IMR-90 (cell line): ENCODE measurements at regions not wholly inside any gene's neighbourhood (a gene's known extent, or its start where the extent isn't known, plus 50 kb on each side); places are given as distances from the start of the nearest gene placed in this dataset.

Source experiments
- ATAC-seq: fragments of 200-7000 bp; cut with Tn5 transposase; 2 replicates; pipeline ENCODE4 v1.9.1; 2020; ENCODE audit warnings: low read depth, mild to moderate bottlenecking, moderate library complexity
- BruUV-seq: library from RNA; stranded (reverse); fragments of 400-500 nt; replicated peaks from 2 replicates; lab custom pipeline; 2021; lab: Mats Ljungman, UMichigan
- CTCF ChIA-PET: fragments of 300-600 bp; formaldehyde crosslinking; extraction: SDS; loops from one replicate; lab custom pipeline; 2021; ENCODE audit warnings: antibody characterized with exemption; lab: Yijun Ruan, JAX
- POLR2A ChIA-PET: fragments of 300-600 bp; sonication (Branson Sonifier 250); formaldehyde crosslinking; loops from one replicate; lab custom pipeline; 2022; ENCODE audit warnings: antibody characterized with exemption; ENCODE audit not compliant: unreplicated experiment; lab: Charles Lee
- DNase-seq: peaks from one replicate; pipeline ENCODE4 v3.0.0; 2013
- H2AFZ ChIP-seq: replicated peaks from 2 replicates; pipeline ENCODE3; 2013; ENCODE audit warnings: low read length, mild to moderate bottlenecking; ENCODE audit not compliant: poor library complexity
- H2AK5ac ChIP-seq: 2 replicates; pipeline ENCODE4 v1.6.1; 2013; ENCODE audit warnings: low read depth, low read length, inconsistent platforms
- H2AK9ac ChIP-seq: replicated peaks from 2 replicates; pipeline ENCODE3; 2013; ENCODE audit warnings: mild to moderate bottlenecking, low read depth, low read length, moderate library complexity; ENCODE audit not compliant: poor library complexity
- H2BK120ac ChIP-seq: 2 replicates; pipeline ENCODE4 v1.6.1; 2013; ENCODE audit warnings: low read depth, low read length, inconsistent platforms
- H2BK15ac ChIP-seq: 3 replicates; pipeline ENCODE4 v1.6.1; 2013; ENCODE audit warnings: low read depth, low read length, inconsistent platforms
- H2BK20ac ChIP-seq: 2 replicates; pipeline ENCODE4 v1.6.1; 2013; ENCODE audit warnings: low read depth, mild to moderate bottlenecking, inconsistent platforms, low read length, moderate library complexity
- H2BK5ac ChIP-seq: 2 replicates; pipeline ENCODE4 v1.6.1; 2013; ENCODE audit warnings: mild to moderate bottlenecking, low read depth, low read length, inconsistent platforms; ENCODE audit not compliant: poor library complexity, severe bottlenecking
- H3K14ac ChIP-seq: replicated peaks from 2 replicates; pipeline ENCODE4 v1.6.1; 2013; ENCODE audit warnings: low read depth, low read length, inconsistent platforms
- H3K18ac ChIP-seq: 2 replicates; pipeline ENCODE4 v1.6.1; 2013; ENCODE audit warnings: low read depth, low read length, control low read depth
- H3K23ac ChIP-seq: 2 replicates; pipeline ENCODE4 v1.6.1; 2013; ENCODE audit warnings: low read depth, low read length, inconsistent platforms
- H3K27ac ChIP-seq: 2 replicates; pipeline ENCODE4 v1.5.1; 2013; ENCODE audit warnings: mild to moderate bottlenecking, control low read depth, low read length; ENCODE audit not compliant: insufficient read depth
- H3K27me3 ChIP-seq: 2 replicates; pipeline ENCODE4 v1.6.1; 2013; ENCODE audit warnings: low read length; ENCODE audit not compliant: control insufficient read depth, insufficient read depth
- H3K36me3 ChIP-seq: 2 replicates; pipeline ENCODE4 v1.6.1; 2013; ENCODE audit warnings: low read length, mixed read lengths; ENCODE audit not compliant: control insufficient read depth, insufficient read depth
- H3K4ac ChIP-seq: 2 replicates; pipeline ENCODE4 v1.6.1; 2013; ENCODE audit warnings: low read depth, low read length, inconsistent platforms
- H3K4me1 ChIP-seq: 2 replicates; pipeline ENCODE4 v1.6.1; 2013; ENCODE audit warnings: low read length, mixed read lengths; ENCODE audit not compliant: control insufficient read depth, insufficient read depth
- H3K4me2 ChIP-seq: 2 replicates; pipeline ENCODE4 v1.6.1; 2013; ENCODE audit warnings: low read depth, mild to moderate bottlenecking, control low read depth, low read length, moderate library complexity
- H3K4me3 ChIP-seq: 2 replicates; pipeline ENCODE4 v1.5.1; 2013; ENCODE audit warnings: low read depth, mild to moderate bottlenecking, control low read depth, low read length, moderate library complexity; ENCODE audit not compliant: insufficient read depth
- H3K56ac ChIP-seq: 2 replicates; pipeline ENCODE4 v1.6.1; 2013; ENCODE audit warnings: low read length, inconsistent platforms; ENCODE audit not compliant: insufficient read depth; ENCODE audit errors: extremely low read depth
- H3K79me1 ChIP-seq, 2 experiments: 2 replicates each; pipeline ENCODE4 v1.6.1; 2013; ENCODE audit warnings: low read length in 2 of 2, inconsistent platforms in 1 of 2, low read depth in 1 of 2
- H3K9ac ChIP-seq: 2 replicates; pipeline ENCODE4 v1.6.1; 2013; ENCODE audit warnings: low read depth, low read length, control low read depth
- H3K9me1 ChIP-seq: 2 replicates; pipeline ENCODE4 v1.6.1; 2013; ENCODE audit warnings: low read length, inconsistent platforms; ENCODE audit not compliant: insufficient read depth
- H3K9me3 ChIP-seq: 2 replicates; pipeline ENCODE4 v1.6.1; 2013; ENCODE audit warnings: low read length; ENCODE audit not compliant: control insufficient read depth, insufficient read depth
- H4K20me1 ChIP-seq: 2 replicates; pipeline ENCODE4 v1.6.1; 2013; ENCODE audit warnings: low read length, inconsistent platforms; ENCODE audit not compliant: insufficient read depth
- H4K5ac ChIP-seq: 2 replicates; pipeline ENCODE4 v1.6.1; 2013; ENCODE audit warnings: mild to moderate bottlenecking, low read depth, low read length, control low read depth
- H4K8ac ChIP-seq, 2 experiments: 2 replicates each; pipeline ENCODE4 v1.6.1; 2013; ENCODE audit warnings: low read depth in 2 of 2, low read length in 2 of 2, control low read depth in 1 of 2, inconsistent platforms in 1 of 2
- H4K91ac ChIP-seq: 2 replicates; pipeline ENCODE4 v1.6.1; 2013; ENCODE audit warnings: low read depth, low read length, inconsistent platforms; ENCODE audit not compliant: insufficient read depth
- CEBPB ChIP-seq: IDR thresholded peaks from 2 replicates; pipeline ENCODE4 v1.6.1; 2012; ENCODE audit warnings: low read depth, low read length, improper control_type of control experiment
- FOS ChIP-seq: fragments of 150-350 bp; IDR thresholded peaks from 2 replicates; pipeline ENCODE4 v1.6.1; 2016; ENCODE audit warnings: low read depth, low read length
- MAFK ChIP-seq: IDR thresholded peaks from 2 replicates; pipeline ENCODE4 v1.6.1; 2012; ENCODE audit warnings: low read depth, low read length, improper control_type of control experiment
- MAZ ChIP-seq: IDR thresholded peaks from 2 replicates; pipeline ENCODE4 v1.6.1; 2012; ENCODE audit warnings: low read depth, mild to moderate bottlenecking, low read length, improper control_type of control experiment, moderate library complexity, borderline replicate concordance
- MXI1 ChIP-seq: IDR thresholded peaks from 2 replicates; pipeline ENCODE4 v1.6.1; 2012; ENCODE audit warnings: low read depth, mild to moderate bottlenecking, low read length, moderate library complexity, borderline replicate concordance
- RAD21 ChIP-seq: IDR thresholded peaks from 2 replicates; pipeline ENCODE4 v1.6.1; 2012; ENCODE audit warnings: low read length, improper control_type of control experiment
- RFX5 ChIP-seq: IDR thresholded peaks from 2 replicates; pipeline ENCODE4 v1.8.0; 2012; ENCODE audit warnings: low read depth, mild to moderate bottlenecking, low read length, moderate library complexity
- SMC3 ChIP-seq: fragments of 150-350 bp; IDR thresholded peaks from 2 replicates; pipeline ENCODE4 v1.6.1; 2016; ENCODE audit warnings: low read depth, mild to moderate bottlenecking, antibody characterized with exemption, low read length, moderate library complexity
- WGBS, 2 experiments: methylation state at CpG; one replicate each; pipeline versions ENCODE4 v1.1.5 to v1.1.7; 2013; ENCODE audit warnings: missing lambda C conversion rate in 2 of 2; ENCODE audit not compliant: insufficient read length in 1 of 2; ENCODE audit errors: extremely low coverage in 2 of 2; 5-methylcytosine and 5-hydroxymethylcytosine counted together
- dilution Hi-C: fragments of 300-500 bp; cut with HindIII; formaldehyde crosslinking; loops from one replicate; pipeline ENCODE4 v1.14.3; 2018; ENCODE audit warnings: low sequenced_read_pairs; ENCODE audit not compliant: unreplicated experiment
- in situ Hi-C: fragments of 300-500 bp; cut with MboI; formaldehyde crosslinking; loops from 3 replicates; pipeline ENCODE4 v1.14.3; 2019; ENCODE audit warnings: low sequenced_read_pairs, inconsistent platforms, mixed read lengths
- intact Hi-C: fragments of 100-400 bp; cut with micrococcal nuclease; formaldehyde crosslinking; loops from 2 replicates; pipeline ENCODE4 v1.10.0; 2022
- TF ChIP-seq, protein P1 (sequence below): fragments of 150-350 bp; IDR thresholded peaks from 2 replicates; pipeline ENCODE4 v1.6.1; 2017; ENCODE audit warnings: mild to moderate bottlenecking, antibody characterized with exemption, low read length, low read depth

GRCh38 chr6:15875797-15876196 lies 213.0 kb upstream of the DTNBP1 start:
- ChIA-PET CTCF (no interaction called here), POLR2A (no interaction called here)
- Histone ChIP-seq H3K56ac (no peak overlapping the region), H2AK9ac (no peak overlapping the region), H3K4me2 (no peak overlapping the region), H3K36me3 (no peaks in the 10 kb centered on the region), H3K27ac (no peak overlapping the region), H3K4ac (no peak overlapping the region), H2AFZ (no peak overlapping the region), H3K27me3 (peaks cover 19% of the 10 kb centered on the region), H3K4me3 (no peak overlapping the region), H2AK5ac (no peak overlapping the region), H4K91ac (no peak overlapping the region), H4K20me1 (no peaks in the 10 kb centered on the region), H3K79me1 (no peaks in the 10 kb centered on the region), H4K8ac (no peak overlapping the region), H3K18ac (no peak overlapping the region), H3K9me3 (no peaks in the 10 kb centered on the region), H3K14ac (no peak overlapping the region), H2BK15ac (no peak overlapping the region), H2BK120ac (no peak overlapping the region), H3K9me1 (no peaks in the 10 kb centered on the region), H3K9ac (no peak overlapping the region), H3K4me1 (peaks cover 2% of the 10 kb centered on the region; the same call in 1 of the 2 replicates), H4K5ac (no peak overlapping the region), H2BK20ac (no peak overlapping the region), H2BK5ac (no peak overlapping the region), H3K23ac (no peak overlapping the region)
- dilution Hi-C loops, result no loop called here
- BruUV-seq, result no TSS peak
- DNase-seq (no peak), ATAC-seq (no peak)
- TF ChIP-seq MAFK (no peak), MXI1 (no peak), RFX5 (no peak), CEBPB (no peak), RAD21 (no peak), SMC3 (no peak), FOS (no peak), MAZ (no peak)
- TF ChIP-seq, protein P1, sequence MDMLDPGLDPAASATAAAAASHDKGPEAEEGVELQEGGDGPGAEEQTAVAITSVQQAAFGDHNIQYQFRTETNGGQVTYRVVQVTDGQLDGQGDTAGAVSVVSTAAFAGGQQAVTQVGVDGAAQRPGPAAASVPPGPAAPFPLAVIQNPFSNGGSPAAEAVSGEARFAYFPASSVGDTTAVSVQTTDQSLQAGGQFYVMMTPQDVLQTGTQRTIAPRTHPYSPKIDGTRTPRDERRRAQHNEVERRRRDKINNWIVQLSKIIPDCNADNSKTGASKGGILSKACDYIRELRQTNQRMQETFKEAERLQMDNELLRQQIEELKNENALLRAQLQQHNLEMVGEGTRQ, result no peak
- in situ Hi-C loops, result no loop called here
- WGBS, 2 experiments, result no CpG with 5 or more reads among the region's 1 CpG
- intact Hi-C loops, result no loop called here
